ENCODE measurements at regions not wholly inside any gene's neighbourhood (a gene's known extent, or its start where the extent isn't known, plus 50 kb on each side); places are given as distances from the start of the nearest gene placed in this dataset.

GRCh38 chr4:22870847-22871449 is 178.2 kb downstream of the GBA3 start:
- DNase-seq (ENCODE audit: low spot score), result no peak

- no peak for DNase-seq (ENCODE audit: low spot score)
Observed at GRCh38 chr4:22869235-22869634, 176.5 kb downstream of the GBA3 start.
